Gastroesophageal sphincter (tissue), 3 donors: ENCODE measurements at regions not wholly inside any gene's neighbourhood (a gene's known extent, or its start where the extent isn't known, plus 50 kb on each side); places are given as distances from the start of the nearest gene placed in this dataset.

Source experiments
- POLR2A ChIP-seq, 2 donors: fragments of 450-650 bp; IDR thresholded peaks; one replicate each; pipeline ENCODE4 v1.6.1; 2017; ENCODE audit warnings: antibody characterized with exemption in 2 of 2, mild to moderate bottlenecking in 2 of 2, moderate library complexity in 1 of 2
- TF ChIP-seq, protein P1 (sequence below), 4 experiments: fragments of 200-600 bp in 2 of 4; fragments of 450-650 bp in 2 of 4; sonication (generic) in 1 of 4; IDR thresholded peaks; one replicate each; pipeline ENCODE4 v1.5.1; 2017 to 2019; ENCODE audit warnings: antibody characterized with exemption in 4 of 4, mild to moderate bottlenecking in 2 of 4, moderate library complexity in 2 of 4

GRCh38 chr9:31730398-31730797 is 654.0 kb upstream of the ACO1 start:
- TF ChIP-seq, protein P1, sequence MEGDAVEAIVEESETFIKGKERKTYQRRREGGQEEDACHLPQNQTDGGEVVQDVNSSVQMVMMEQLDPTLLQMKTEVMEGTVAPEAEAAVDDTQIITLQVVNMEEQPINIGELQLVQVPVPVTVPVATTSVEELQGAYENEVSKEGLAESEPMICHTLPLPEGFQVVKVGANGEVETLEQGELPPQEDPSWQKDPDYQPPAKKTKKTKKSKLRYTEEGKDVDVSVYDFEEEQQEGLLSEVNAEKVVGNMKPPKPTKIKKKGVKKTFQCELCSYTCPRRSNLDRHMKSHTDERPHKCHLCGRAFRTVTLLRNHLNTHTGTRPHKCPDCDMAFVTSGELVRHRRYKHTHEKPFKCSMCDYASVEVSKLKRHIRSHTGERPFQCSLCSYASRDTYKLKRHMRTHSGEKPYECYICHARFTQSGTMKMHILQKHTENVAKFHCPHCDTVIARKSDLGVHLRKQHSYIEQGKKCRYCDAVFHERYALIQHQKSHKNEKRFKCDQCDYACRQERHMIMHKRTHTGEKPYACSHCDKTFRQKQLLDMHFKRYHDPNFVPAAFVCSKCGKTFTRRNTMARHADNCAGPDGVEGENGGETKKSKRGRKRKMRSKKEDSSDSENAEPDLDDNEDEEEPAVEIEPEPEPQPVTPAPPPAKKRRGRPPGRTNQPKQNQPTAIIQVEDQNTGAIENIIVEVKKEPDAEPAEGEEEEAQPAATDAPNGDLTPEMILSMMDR (IDR thresholded peaks at IDR 0.05), result no peak
- TF ChIP-seq POLR2A (IDR thresholded peaks at IDR 0.05), result no peak
